GM18517 (cell line): ENCODE measurements at regions not wholly inside any gene's neighbourhood (a gene's known extent, or its start where the extent isn't known, plus 50 kb on each side); places are given as distances from the start of the nearest gene placed in this dataset.

Experiments used
- ATAC-seq: cut with Tn5 transposase; IDR thresholded peaks from one replicate; pipeline ENCODE4 v1.9.1; 2021; ENCODE audit warnings: mild to moderate bottlenecking, moderate library complexity; ENCODE audit not compliant: unreplicated experiment

- no peak for ATAC-seq
Observed at GRCh38 chr12:81963026-81963425, 203.9 kb upstream of the PPFIA2 start.

- ATAC-seq = no peak
Observed at GRCh38 chr12:81962126-81962856, 203.1 kb upstream of the PPFIA2 start.

GRCh38 chr12:81958406-81958805 lies 199.3 kb upstream of the PPFIA2 start:
- no peak for ATAC-seq

- no peak for ATAC-seq
Observed at GRCh38 chr12:81957631-81958030, 198.5 kb upstream of the PPFIA2 start.

- no peak for ATAC-seq
Observed at GRCh38 chr12:81956468-81956860, 197.3 kb upstream of the PPFIA2 start.

- no peak for ATAC-seq
Observed at GRCh38 chr12:81953541-81953940, 194.4 kb upstream of the PPFIA2 start.

- ATAC-seq = no peak
Observed at GRCh38 chr12:81950871-81951270, 191.7 kb upstream of the PPFIA2 start.

- no peak for ATAC-seq
Observed at GRCh38 chr12:81949841-81950308, 190.7 kb upstream of the PPFIA2 start.

GRCh38 chr12:81949416-81949815 lies 190.3 kb upstream of the PPFIA2 start:
- no peak for ATAC-seq

- no peak for ATAC-seq
Observed at GRCh38 chr12:81944886-81945285, 185.7 kb upstream of the PPFIA2 start.

- peak; percentile 75 for ATAC-seq
Observed at GRCh38 chr12:81942594-81942993, 183.4 kb upstream of the PPFIA2 start.

GRCh38 chr12:81930037-81930436 lies 170.9 kb upstream of the PPFIA2 start:
- ATAC-seq = no peak

- ATAC-seq = no peak
Observed at GRCh38 chr12:81896771-81897170, 137.6 kb upstream of the PPFIA2 start.

GRCh38 chr12:81888961-81889360 lies 129.8 kb upstream of the PPFIA2 start:
- ATAC-seq = no peak

- ATAC-seq = no peak
Observed at GRCh38 chr12:81888106-81888740, 129.1 kb upstream of the PPFIA2 start.

- ATAC-seq = no peak
Observed at GRCh38 chr12:81874586-81874985, 115.4 kb upstream of the PPFIA2 start.

GRCh38 chr12:81874166-81874565 lies 115.0 kb upstream of the PPFIA2 start:
- no peak for ATAC-seq

GRCh38 chr12:81872400-81872799 lies 113.2 kb upstream of the PPFIA2 start:
- ATAC-seq = no peak

- no peak for ATAC-seq
Observed at GRCh38 chr12:81866081-81866480, 106.9 kb upstream of the PPFIA2 start.

- ATAC-seq = no peak
Observed at GRCh38 chr12:81863406-81863805, 104.3 kb upstream of the PPFIA2 start.

- no peak for ATAC-seq
Observed at GRCh38 chr12:81859521-81859920, 100.4 kb upstream of the PPFIA2 start.

GRCh38 chr12:81843599-81843998 lies 84.4 kb upstream of the PPFIA2 start:
- no peak for ATAC-seq

GRCh38 chr12:81835783-81836182 lies 76.6 kb upstream of the PPFIA2 start:
- no peak for ATAC-seq
